GM12874 (cell line): ENCODE measurements at regions not wholly inside any gene's neighbourhood (a gene's known extent, or its start where the extent isn't known, plus 50 kb on each side); places are given as distances from the start of the nearest gene placed in this dataset.

Source experiments
- TF ChIP-seq, protein P1 (sequence below): IDR thresholded peaks from 2 replicates; pipeline ENCODE4 v1.5.1; 2011; ENCODE audit warnings: low read depth, mild to moderate bottlenecking, control low read depth, low read length, moderate library complexity; ENCODE audit not compliant: insufficient read depth

- TF ChIP-seq, protein P1, sequence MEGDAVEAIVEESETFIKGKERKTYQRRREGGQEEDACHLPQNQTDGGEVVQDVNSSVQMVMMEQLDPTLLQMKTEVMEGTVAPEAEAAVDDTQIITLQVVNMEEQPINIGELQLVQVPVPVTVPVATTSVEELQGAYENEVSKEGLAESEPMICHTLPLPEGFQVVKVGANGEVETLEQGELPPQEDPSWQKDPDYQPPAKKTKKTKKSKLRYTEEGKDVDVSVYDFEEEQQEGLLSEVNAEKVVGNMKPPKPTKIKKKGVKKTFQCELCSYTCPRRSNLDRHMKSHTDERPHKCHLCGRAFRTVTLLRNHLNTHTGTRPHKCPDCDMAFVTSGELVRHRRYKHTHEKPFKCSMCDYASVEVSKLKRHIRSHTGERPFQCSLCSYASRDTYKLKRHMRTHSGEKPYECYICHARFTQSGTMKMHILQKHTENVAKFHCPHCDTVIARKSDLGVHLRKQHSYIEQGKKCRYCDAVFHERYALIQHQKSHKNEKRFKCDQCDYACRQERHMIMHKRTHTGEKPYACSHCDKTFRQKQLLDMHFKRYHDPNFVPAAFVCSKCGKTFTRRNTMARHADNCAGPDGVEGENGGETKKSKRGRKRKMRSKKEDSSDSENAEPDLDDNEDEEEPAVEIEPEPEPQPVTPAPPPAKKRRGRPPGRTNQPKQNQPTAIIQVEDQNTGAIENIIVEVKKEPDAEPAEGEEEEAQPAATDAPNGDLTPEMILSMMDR, result no peak
These were observed 165.0 kb upstream of the MPDZ start for GRCh38 chr9:13444245-13445102.

DNA sequence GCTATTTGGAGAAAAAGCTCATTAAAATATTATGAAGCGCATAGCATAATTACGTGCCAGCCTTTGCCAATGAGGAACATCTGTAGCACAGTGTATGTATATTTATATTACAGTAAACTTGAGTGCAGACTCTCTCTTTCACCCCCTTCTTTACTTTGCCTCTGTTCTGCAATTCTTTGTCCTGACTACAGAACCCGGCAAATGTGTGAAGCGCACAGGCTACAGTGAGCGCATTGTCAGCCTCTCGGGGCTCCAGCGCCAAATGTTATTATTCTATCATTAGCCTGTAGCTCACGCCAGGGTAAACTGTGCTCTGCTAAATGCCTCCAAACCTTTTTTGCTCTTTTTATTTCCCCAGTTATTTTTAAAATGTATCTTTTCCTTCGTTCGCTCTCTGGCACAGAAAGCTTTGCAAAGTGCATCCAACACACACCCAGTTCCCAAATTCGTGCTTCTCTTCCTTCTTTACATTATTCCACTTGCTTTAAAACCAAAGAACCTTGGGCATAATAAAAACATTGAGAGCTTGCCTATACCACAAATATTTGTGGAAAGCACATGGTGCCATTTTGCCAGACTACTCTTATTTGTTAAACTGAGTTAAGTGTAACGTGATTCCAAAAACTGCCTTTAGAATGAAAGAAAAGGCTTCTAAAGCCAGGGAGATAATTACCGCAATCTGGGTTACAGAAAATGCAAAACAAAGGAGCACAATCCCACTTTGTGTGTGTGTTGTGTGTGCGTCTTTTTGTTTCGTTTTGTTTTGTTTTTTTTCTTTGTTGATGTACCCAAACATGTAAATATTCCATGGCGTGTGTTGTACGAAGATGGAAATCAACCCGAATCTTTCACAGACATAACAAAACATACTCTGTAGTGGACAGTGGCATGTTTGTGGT is 164.1 kb upstream of the MPDZ start:
- TF ChIP-seq, protein P1, result no peak

- TF ChIP-seq, protein P1, result no peak
These were observed 160.4 kb upstream of the MPDZ start for GRCh38 chr9:13439685-13440476.

DNA sequence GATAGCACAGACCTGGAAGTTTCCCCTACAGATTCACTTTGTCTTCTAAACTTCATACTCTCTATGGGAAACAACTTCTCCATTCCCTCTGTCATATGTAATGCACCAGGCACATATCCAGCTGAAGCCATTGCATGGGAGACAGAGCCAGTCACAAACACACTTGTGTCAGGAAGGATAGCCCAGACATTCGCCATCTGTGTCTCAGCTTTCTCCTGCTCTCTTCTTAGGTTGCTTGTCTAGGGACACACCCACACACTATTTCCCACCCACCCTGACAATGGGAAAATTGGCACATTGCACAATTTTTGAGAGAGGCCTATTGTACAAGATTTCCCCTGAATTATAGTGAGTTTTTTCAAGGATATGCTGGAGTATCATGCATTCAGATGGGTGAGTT is 158.4 kb upstream of the MPDZ start:
- TF ChIP-seq, protein P1, result no peak

DNA sequence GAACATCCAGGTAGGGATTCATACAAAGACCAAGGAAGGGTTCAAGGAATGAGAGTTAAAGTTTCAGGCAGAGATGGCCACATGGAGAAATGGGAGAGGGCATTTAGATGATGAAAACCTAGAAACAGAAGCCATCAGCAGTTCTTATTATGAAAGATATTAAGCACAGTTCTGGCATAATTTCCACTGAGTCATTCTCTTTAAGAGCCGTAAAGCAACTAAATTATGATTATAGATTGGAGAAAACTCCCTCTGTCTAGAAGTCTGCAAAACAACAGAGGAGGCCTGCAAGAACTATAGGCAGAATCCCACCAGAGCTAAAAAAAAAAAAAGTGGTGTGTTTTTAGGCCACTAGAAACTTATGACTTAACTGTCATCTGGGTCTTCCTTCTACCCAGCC is 157.1 kb upstream of the MPDZ start:
- TF ChIP-seq, protein P1, result no peak

- TF ChIP-seq, protein P1, result no peak
These were observed 153.4 kb upstream of the MPDZ start for GRCh38 chr9:13432904-13433303.

- TF ChIP-seq, protein P1, result no peak
These were observed 152.2 kb upstream of the MPDZ start for GRCh38 chr9:13431692-13432091.
